SU-DHL-6 (cell line): ENCODE measurements at regions not wholly inside any gene's neighbourhood (a gene's known extent, or its start where the extent isn't known, plus 50 kb on each side); places are given as distances from the start of the nearest gene placed in this dataset.

ENCODE experiments used
- EZH2phosphoT487 ChIP-seq: fragments of 200-600 bp; sonication (generic), shearing (Covaris generic); conservative IDR thresholded peaks from 2 replicates; pipeline ENCODE4 v1.6.1; 2018; ENCODE audit warnings: mild to moderate bottlenecking, antibody characterized with exemption, low read length, moderate library complexity, mixed read lengths
- TF ChIP-seq, protein P1 (sequence below): fragments of 200-600 bp; sonication (generic); IDR thresholded peaks from one replicate; pipeline ENCODE4 v1.5.1; 2017; ENCODE audit warnings: antibody characterized with exemption, mild to moderate bottlenecking, low read length, moderate library complexity; ENCODE audit not compliant: insufficient read depth, poor library complexity, severe bottlenecking

DNA sequence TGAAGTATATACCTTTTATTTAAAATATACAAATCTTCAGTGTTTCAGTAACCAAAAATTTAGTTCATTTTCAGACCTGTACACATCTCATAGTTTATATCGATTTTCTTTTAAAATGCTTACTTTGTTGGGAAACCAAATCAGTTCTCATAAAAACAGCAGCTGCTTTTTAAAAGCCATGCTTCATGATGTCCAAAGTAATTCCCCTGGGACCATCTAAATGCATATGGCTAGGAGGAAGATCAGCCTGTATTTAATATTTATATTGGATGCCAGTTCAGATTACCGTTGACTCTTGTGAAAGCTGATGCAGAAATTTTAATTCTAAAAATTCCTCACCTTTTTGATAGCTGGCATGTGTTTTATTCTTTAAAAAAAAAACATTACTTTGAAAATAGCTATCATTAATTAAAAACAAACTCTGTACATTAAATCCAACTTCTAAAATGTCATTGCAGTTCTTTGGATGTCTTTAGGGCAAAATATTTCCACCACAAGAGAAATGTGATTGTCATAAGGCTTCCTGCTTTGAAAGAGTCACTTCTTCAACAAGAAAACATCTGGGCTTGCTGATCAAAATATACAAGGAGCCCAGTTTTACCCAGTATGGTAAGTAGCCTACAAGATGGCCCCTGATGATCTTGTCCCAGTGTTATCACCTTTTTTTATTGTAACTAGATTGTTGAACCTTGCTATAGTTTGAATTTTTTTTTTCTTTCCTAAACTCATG is 1242.9 kb upstream of the CDH6 start:
- TF ChIP-seq, protein P1, sequence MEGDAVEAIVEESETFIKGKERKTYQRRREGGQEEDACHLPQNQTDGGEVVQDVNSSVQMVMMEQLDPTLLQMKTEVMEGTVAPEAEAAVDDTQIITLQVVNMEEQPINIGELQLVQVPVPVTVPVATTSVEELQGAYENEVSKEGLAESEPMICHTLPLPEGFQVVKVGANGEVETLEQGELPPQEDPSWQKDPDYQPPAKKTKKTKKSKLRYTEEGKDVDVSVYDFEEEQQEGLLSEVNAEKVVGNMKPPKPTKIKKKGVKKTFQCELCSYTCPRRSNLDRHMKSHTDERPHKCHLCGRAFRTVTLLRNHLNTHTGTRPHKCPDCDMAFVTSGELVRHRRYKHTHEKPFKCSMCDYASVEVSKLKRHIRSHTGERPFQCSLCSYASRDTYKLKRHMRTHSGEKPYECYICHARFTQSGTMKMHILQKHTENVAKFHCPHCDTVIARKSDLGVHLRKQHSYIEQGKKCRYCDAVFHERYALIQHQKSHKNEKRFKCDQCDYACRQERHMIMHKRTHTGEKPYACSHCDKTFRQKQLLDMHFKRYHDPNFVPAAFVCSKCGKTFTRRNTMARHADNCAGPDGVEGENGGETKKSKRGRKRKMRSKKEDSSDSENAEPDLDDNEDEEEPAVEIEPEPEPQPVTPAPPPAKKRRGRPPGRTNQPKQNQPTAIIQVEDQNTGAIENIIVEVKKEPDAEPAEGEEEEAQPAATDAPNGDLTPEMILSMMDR, result no peak
- no peak for TF ChIP-seq EZH2phosphoT487
